ENCODE measurements at regions not wholly inside any gene's neighbourhood (a gene's known extent, or its start where the extent isn't known, plus 50 kb on each side); places are given as distances from the start of the nearest gene placed in this dataset.

GRCh38 chr10:58951746-58952145 lies 224.7 kb upstream of the PHYHIPL start:
- Histone ChIP-seq H3K4me3 (no peak overlapping the region), H3K27ac (peak overlapping the region in 1 of 2 experiments; percentile 33; a peak in 3 of 6 replicates), H3K4me1 (peaks cover 16% of the 10 kb centered on the region), H3K9me3 (no peaks in the 10 kb centered on the region), H3K4me2 (no peak overlapping the region)
- FAIRE-seq = no peak
- DNase-seq (ENCODE audit: low read depth in 1 of 2, low spot score in 1 of 2) = no peak
- 84% methylated on average over 5 of the region's 5 CpGs for WGBS (ENCODE audit: missing lambda C conversion rate)
- ChIA-PET CTCF (interaction anchor here (0.5 to 6.4 kb wide), 45 partner anchors 9 to 947 kb away, joined by 3 to 51 read pairs (median 5); partner anchors contain the start of gene PHYHIPL), POLR2A (no interaction called here)
- TF ChIP-seq FOXS1 (CRISPR knock-in tag; IDR thresholded peaks at IDR 0.05) = no peak
- TF ChIP-seq RAD21 (conservative IDR thresholded peaks at IDR 0.05 in 1 of 2, IDR thresholded peaks at IDR 0.05 in 1 of 2) = no peak
- no peak for TF ChIP-seq FOSB (CRISPR knock-in tag; IDR thresholded peaks at IDR 0.05)
- no peak for TF ChIP-seq CBX2 (IDR thresholded peaks at IDR 0.05; ENCODE audit: borderline replicate concordance, low read depth)
- TF ChIP-seq, protein P1, sequence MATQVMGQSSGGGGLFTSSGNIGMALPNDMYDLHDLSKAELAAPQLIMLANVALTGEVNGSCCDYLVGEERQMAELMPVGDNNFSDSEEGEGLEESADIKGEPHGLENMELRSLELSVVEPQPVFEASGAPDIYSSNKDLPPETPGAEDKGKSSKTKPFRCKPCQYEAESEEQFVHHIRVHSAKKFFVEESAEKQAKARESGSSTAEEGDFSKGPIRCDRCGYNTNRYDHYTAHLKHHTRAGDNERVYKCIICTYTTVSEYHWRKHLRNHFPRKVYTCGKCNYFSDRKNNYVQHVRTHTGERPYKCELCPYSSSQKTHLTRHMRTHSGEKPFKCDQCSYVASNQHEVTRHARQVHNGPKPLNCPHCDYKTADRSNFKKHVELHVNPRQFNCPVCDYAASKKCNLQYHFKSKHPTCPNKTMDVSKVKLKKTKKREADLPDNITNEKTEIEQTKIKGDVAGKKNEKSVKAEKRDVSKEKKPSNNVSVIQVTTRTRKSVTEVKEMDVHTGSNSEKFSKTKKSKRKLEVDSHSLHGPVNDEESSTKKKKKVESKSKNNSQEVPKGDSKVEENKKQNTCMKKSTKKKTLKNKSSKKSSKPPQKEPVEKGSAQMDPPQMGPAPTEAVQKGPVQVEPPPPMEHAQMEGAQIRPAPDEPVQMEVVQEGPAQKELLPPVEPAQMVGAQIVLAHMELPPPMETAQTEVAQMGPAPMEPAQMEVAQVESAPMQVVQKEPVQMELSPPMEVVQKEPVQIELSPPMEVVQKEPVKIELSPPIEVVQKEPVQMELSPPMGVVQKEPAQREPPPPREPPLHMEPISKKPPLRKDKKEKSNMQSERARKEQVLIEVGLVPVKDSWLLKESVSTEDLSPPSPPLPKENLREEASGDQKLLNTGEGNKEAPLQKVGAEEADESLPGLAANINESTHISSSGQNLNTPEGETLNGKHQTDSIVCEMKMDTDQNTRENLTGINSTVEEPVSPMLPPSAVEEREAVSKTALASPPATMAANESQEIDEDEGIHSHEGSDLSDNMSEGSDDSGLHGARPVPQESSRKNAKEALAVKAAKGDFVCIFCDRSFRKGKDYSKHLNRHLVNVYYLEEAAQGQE (IDR thresholded peaks at IDR 0.05) = no peak
- TF ChIP-seq, protein P2, sequence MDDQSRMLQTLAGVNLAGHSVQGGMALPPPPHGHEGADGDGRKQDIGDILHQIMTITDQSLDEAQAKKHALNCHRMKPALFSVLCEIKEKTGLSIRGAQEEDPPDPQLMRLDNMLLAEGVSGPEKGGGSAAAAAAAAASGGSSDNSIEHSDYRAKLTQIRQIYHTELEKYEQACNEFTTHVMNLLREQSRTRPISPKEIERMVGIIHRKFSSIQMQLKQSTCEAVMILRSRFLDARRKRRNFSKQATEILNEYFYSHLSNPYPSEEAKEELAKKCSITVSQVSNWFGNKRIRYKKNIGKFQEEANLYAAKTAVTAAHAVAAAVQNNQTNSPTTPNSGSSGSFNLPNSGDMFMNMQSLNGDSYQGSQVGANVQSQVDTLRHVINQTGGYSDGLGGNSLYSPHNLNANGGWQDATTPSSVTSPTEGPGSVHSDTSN (IDR thresholded peaks at IDR 0.05) = no peak
- TF ChIP-seq NR3C1 (IDR thresholded peaks at IDR 0.05) = no peak
- TF ChIP-seq SMC3 (IDR thresholded peaks at IDR 0.05) = no peak
- no peak for TF ChIP-seq POLR2AphosphoS2 (conservative IDR thresholded peaks at IDR 0.05; ENCODE audit: low read length)
- no peak for TF ChIP-seq KDM1A (IDR thresholded peaks at IDR 0.05; ENCODE audit: low read depth)
- TF ChIP-seq CBX8 (IDR thresholded peaks at IDR 0.05) = no peak
- no peak for TF ChIP-seq EHF (CRISPR knock-in tag; IDR thresholded peaks at IDR 0.05)
- no peak for TF ChIP-seq USF2 (IDR thresholded peaks at IDR 0.05)
- no peak for TF ChIP-seq ZC3H11A (IDR thresholded peaks at IDR 0.05)
- TF ChIP-seq TP53 (CRISPR knock-in tag; IDR thresholded peaks at IDR 0.05) = no peak
- no peak for TF ChIP-seq MAFK (IDR thresholded peaks at IDR 0.05; ENCODE audit: partially characterized antibody)
- no peak for TF ChIP-seq CHD4 (IDR thresholded peaks at IDR 0.05; ENCODE audit: borderline replicate concordance)
- TF ChIP-seq KDM5A (IDR thresholded peaks at IDR 0.05) = no peak
- no peak for TF ChIP-seq NFE2L2 (conservative IDR thresholded peaks at IDR 0.05; ENCODE audit: low read length)
- no peak for ATAC-seq

GRCh38 chr10:58952162-58952601 lies 224.3 kb upstream of the PHYHIPL start:
- WGBS (ENCODE audit: missing lambda C conversion rate) = 52% methylated on average over 5 of the region's 5 CpGs
- CTCF ChIA-PET = interaction anchor here (0.5 to 6.4 kb wide), 55 partner anchors 9 to 1256 kb away, joined by 3 to 51 read pairs (median 4); partner anchors contain the start of gene PHYHIPL
- Histone ChIP-seq H3K4me2 (no peak overlapping the region), H3K27ac (peak overlapping the region in 1 of 2 experiments; percentile 33; a peak in 1 of 6 replicates), H3K4me1 (peaks cover 16% of the 10 kb centered on the region), H3K4me3 (no peak overlapping the region), H3K9me3 (no peaks in the 10 kb centered on the region)
- POLR2A ChIA-PET = no interaction called here
- DNase-seq (ENCODE audit: low read depth in 1 of 2, low spot score in 1 of 2) (no peak), FAIRE-seq (no peak), ATAC-seq (no peak; a peak in 1 of 6 replicates)
- TF ChIP-seq KDM5A (IDR thresholded peaks at IDR 0.05) = no peak
- TF ChIP-seq, protein P2 (IDR thresholded peaks at IDR 0.05) = no peak
- TF ChIP-seq BHLHE40 (IDR thresholded peaks at IDR 0.05; ENCODE audit: low read depth, low read length) = no peak
- TF ChIP-seq JUN (IDR thresholded peaks at IDR 0.05) = no peak
- no peak for TF ChIP-seq NR3C1 (IDR thresholded peaks at IDR 0.05)
- no peak for TF ChIP-seq FOXS1 (CRISPR knock-in tag; IDR thresholded peaks at IDR 0.05)
- no peak for TF ChIP-seq TFCP2L1 (CRISPR knock-in tag; IDR thresholded peaks at IDR 0.05)
- no peak for TF ChIP-seq RAD21 (conservative IDR thresholded peaks at IDR 0.05 in 1 of 2, IDR thresholded peaks at IDR 0.05 in 1 of 2)
- no peak for TF ChIP-seq KDM1A (IDR thresholded peaks at IDR 0.05; ENCODE audit: low read depth)
- no peak for TF ChIP-seq RCOR1 (IDR thresholded peaks at IDR 0.05; ENCODE audit: low read depth, low read length)
- no peak for TF ChIP-seq E2F6 (IDR thresholded peaks at IDR 0.05; ENCODE audit: borderline replicate concordance, low read depth)
- TF ChIP-seq POLR2AphosphoS2 (conservative IDR thresholded peaks at IDR 0.05; ENCODE audit: low read length) = no peak
- TF ChIP-seq FOSL2 (IDR thresholded peaks at IDR 0.05) = no peak
- no peak for TF ChIP-seq FOSL2 (CRISPR knock-in tag; IDR thresholded peaks at IDR 0.05)
- TF ChIP-seq, protein P3, sequence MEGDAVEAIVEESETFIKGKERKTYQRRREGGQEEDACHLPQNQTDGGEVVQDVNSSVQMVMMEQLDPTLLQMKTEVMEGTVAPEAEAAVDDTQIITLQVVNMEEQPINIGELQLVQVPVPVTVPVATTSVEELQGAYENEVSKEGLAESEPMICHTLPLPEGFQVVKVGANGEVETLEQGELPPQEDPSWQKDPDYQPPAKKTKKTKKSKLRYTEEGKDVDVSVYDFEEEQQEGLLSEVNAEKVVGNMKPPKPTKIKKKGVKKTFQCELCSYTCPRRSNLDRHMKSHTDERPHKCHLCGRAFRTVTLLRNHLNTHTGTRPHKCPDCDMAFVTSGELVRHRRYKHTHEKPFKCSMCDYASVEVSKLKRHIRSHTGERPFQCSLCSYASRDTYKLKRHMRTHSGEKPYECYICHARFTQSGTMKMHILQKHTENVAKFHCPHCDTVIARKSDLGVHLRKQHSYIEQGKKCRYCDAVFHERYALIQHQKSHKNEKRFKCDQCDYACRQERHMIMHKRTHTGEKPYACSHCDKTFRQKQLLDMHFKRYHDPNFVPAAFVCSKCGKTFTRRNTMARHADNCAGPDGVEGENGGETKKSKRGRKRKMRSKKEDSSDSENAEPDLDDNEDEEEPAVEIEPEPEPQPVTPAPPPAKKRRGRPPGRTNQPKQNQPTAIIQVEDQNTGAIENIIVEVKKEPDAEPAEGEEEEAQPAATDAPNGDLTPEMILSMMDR (IDR thresholded peaks at IDR 0.05) = no peak
- no peak for TF ChIP-seq EP300 (IDR thresholded peaks at IDR 0.05)
- TF ChIP-seq NPAS2 (CRISPR knock-in tag; IDR thresholded peaks at IDR 0.05; ENCODE audit: borderline replicate concordance) = no peak
- TF ChIP-seq MAFK (IDR thresholded peaks at IDR 0.05; ENCODE audit: partially characterized antibody) = no peak
- no peak for TF ChIP-seq CHD2 (IDR thresholded peaks at IDR 0.05; ENCODE audit: low read length, partially characterized antibody)
